Pancreas (tissue), 10 donors: ENCODE measurements at regions not wholly inside any gene's neighbourhood (a gene's known extent, or its start where the extent isn't known, plus 50 kb on each side); places are given as distances from the start of the nearest gene placed in this dataset.

Experiments
- ATAC-seq, 4 donors: fragments of 200-7000 bp; cut with Tn5 transposase; one replicate each; pipeline versions ENCODE4 v1.8.0 to v1.9.1; 2020; ENCODE audit warnings: mild to moderate bottlenecking in 4 of 4, moderate library complexity in 4 of 4
- DNase-seq, 6 donors: peaks; one replicate each; pipeline ENCODE4 v3.0.0-alpha.2; 2020
- FAIRE-seq: peaks from 2 replicates; lab custom pipeline; 2012; peaks lifted over from hg19 to GRCh38; lab: Jason Lieb, UNC
- H3K27ac ChIP-seq, 4 donors: fragments of 200-600 bp; sonication (generic); 1 replicate in 3 of 4; 2 replicates in 1 of 4; pipeline versions ENCODE4 v1.5.0 to v1.8.0; 2020
- H3K27me3 ChIP-seq, 4 donors: fragments of 200-600 bp; one replicate each; pipeline ENCODE4 v1.8.0; 2021
- H3K36me3 ChIP-seq, 3 donors: fragments of 200-600 bp; sonication (generic) in 1 of 3; one replicate each; pipeline versions ENCODE4 v1.5.0 to v1.8.0; 2020 to 2021
- H3K4me1 ChIP-seq, 3 donors: fragments of 200-600 bp; one replicate each; pipeline ENCODE4 v1.8.0; 2021
- H3K4me3 ChIP-seq, 4 donors: fragments of 200-600 bp; sonication (generic) in 2 of 4; one replicate each; pipeline versions ENCODE4 v1.5.0 to v1.8.0; 2020 to 2021
- H3K9me3 ChIP-seq, 4 donors: fragments of 200-600 bp; one replicate each; pipeline ENCODE4 v1.8.0; 2021
- CTCF ChIP-seq, 4 donors: fragments of 200-600 bp; sonication (generic) in 3 of 4; IDR thresholded peaks; one replicate each; pipeline versions ENCODE4 v1.5.0 to v1.8.0; 2021; ENCODE audit warnings: antibody characterized with exemption in 4 of 4
- WGBS, 2 donors: extraction: QIAGEN DNeasy Blood & Tissue Kit; methylation state at CpG; one replicate each; pipeline ENCODE4 v1.1.7; 2013; 5-methylcytosine and 5-hydroxymethylcytosine counted together
- intact Hi-C, 3 donors: fragments of 100-400 bp; cut with DNase I; formaldehyde crosslinking; loops; one replicate each; pipeline versions ENCODE4 v1.11.1 to v1.14.2; 2022
- donor health status: healthy with polysubstance abuse.
- donor health status: DM: no; HTN: no; CAD: no; lungs with moderate emphysema.
- donor health status: DM: no; HTN: no; CAD: no.
- donor health status: control.
- donor health status: control.
- donor health status: Bipolar disorder and iron deficiency.
- donor health status: DM: yes; HTN: yes; CAD: no.
- donor health status: DM: no; HTN: no; CAD: no.
- donor health status: DM: no; HTN: no; CAD: no.
- donor health status: DM: yes; HTN: yes; CAD: no.

- intact Hi-C loops: no loop called here
- WGBS, 2 donors: 29 to 45% methylated on average over 3 of the region's 3 CpGs
- Histone ChIP-seq H3K36me3 (no peaks in the 10 kb centered on the region), H3K27ac (peak overlapping the region in 3 of 4 donors; percentile 23 to 51 (median 34)), H3K4me3 (no peak overlapping the region), H3K4me1 (peaks cover 0 to 6% (median 0%) of the 10 kb centered on the region in 3 donors), H3K27me3 (no peaks in the 10 kb centered on the region), H3K9me3 (no peaks in the 10 kb centered on the region)
- TF ChIP-seq CTCF (IDR thresholded peaks at IDR 0.05): no peak
- DNase-seq (no peak), FAIRE-seq (no peak), ATAC-seq (peak in 2 of 4 donors; percentile 44 to 59)
These were observed 405.7 kb downstream of the AASDHPPT start for GRCh38 chr11:106482917-106483785.

- TF ChIP-seq CTCF (IDR thresholded peaks at IDR 0.05): no peak
- no peaks in the 10 kb centered on the region for H3K36me3 ChIP-seq
- no peaks in the 10 kb centered on the region for H3K27me3 ChIP-seq
- no peaks in the 10 kb centered on the region for H3K9me3 ChIP-seq
- FAIRE-seq (no peak), ATAC-seq (no peak), DNase-seq (no peak)
- intact Hi-C loops: no loop called here
- H3K4me3 ChIP-seq: no peak overlapping the region
- H3K27ac ChIP-seq: no peak overlapping the region
- H3K4me1 ChIP-seq: no peaks in the 10 kb centered on the region
These were observed 414.3 kb downstream of the AASDHPPT start for GRCh38 chr11:106491751-106492150.

DNA sequence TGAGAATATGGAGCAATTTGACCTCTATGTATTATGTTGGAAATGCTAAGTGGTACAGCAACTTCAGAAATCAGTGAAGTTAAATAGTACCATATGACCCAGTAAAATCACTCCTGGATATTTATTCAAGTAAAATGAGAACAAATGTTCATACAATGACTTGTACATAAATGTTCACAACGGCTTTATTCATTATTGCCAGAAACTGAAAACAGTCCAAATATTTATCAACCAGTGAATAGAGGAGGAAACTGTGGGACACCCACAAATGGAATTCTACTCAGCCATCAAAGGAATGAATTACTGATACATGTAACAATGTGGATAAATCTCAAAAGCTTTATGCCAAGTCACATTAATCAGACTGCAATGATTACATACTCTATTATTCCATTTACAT lies 416.3 kb downstream of the AASDHPPT start:
- Histone ChIP-seq H3K4me1 (no peaks in the 10 kb centered on the region), H3K4me3 (no peak overlapping the region), H3K27ac (no peak overlapping the region), H3K27me3 (no peaks in the 10 kb centered on the region), H3K36me3 (no peaks in the 10 kb centered on the region), H3K9me3 (no peaks in the 10 kb centered on the region)
- no peak for FAIRE-seq
- no peak for DNase-seq
- intact Hi-C loops: no loop called here
- TF ChIP-seq CTCF (IDR thresholded peaks at IDR 0.05): no peak
- WGBS, 2 donors: 17 to 31% methylated on average over 1 of the region's 1 CpG
- ATAC-seq: peak in 1 of 4 donors; percentile 36

DNA sequence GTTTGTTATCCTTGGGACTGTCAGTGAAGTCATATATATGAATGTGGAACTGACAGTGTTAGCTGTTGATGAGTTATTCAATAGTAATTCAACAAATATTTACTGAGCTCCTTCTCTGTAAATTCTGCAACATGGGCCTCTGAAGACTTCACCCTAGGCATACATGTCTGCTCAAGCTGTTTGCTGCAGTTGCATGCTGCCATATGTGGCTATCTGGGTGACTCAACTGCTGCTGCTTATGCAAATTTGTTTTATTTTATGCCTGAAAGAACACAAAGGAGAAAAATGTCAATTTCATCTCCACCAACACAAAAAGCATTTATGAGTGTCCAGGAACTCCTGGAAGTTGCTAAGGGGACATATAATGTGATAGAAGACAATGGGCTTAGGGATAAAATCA lies 417.6 kb downstream of the AASDHPPT start:
- Histone ChIP-seq H3K36me3 (no peaks in the 10 kb centered on the region), H3K27ac (no peak overlapping the region), H3K4me3 (no peak overlapping the region), H3K4me1 (no peaks in the 10 kb centered on the region), H3K27me3 (no peaks in the 10 kb centered on the region), H3K9me3 (no peaks in the 10 kb centered on the region)
- DNase-seq: no peak
- intact Hi-C loops: no loop called here
- FAIRE-seq: no peak
- no peak for TF ChIP-seq CTCF (IDR thresholded peaks at IDR 0.05)
- ATAC-seq: no peak

DNA sequence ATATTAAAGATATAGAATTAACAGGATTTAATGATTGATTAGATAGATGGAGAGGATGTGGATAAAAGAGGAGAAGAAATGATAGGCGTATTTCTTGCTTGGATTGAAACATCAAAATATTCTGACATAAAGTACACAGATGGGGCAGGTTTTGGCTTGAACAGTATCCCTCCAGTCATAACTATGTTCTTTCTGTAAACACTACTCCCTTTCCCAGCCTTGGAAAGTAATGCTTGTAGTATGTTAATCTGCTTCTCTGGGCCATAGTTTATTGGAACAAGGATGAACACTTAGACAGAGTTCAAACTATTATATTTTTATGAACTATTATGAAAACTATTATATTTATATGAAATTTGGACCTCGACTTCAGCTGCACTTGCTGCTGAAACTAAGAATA lies 419.2 kb downstream of the AASDHPPT start:
- WGBS, 2 donors: 74 to 96% methylated on average over 2 of the region's 2 CpGs
- no peak for FAIRE-seq

More for the DNA sequence above, 419.2 kb downstream of the AASDHPPT start:
- no peaks in the 10 kb centered on the region for H3K36me3 ChIP-seq
- no peak overlapping the region for H3K27ac ChIP-seq
- no peak for TF ChIP-seq CTCF (IDR thresholded peaks at IDR 0.05)
- DNase-seq (no peak), ATAC-seq (no peak)
- H3K27me3 ChIP-seq: no peaks in the 10 kb centered on the region
- no peaks in the 10 kb centered on the region for H3K9me3 ChIP-seq
- no peaks in the 10 kb centered on the region for H3K4me1 ChIP-seq
- intact Hi-C loops: no loop called here
- H3K4me3 ChIP-seq: no peak overlapping the region
